IMR-90 (cell line): ENCODE measurements at regions not wholly inside any gene's neighbourhood (a gene's known extent, or its start where the extent isn't known, plus 50 kb on each side); places are given as distances from the start of the nearest gene placed in this dataset.

Source experiments
- ATAC-seq: fragments of 200-7000 bp; cut with Tn5 transposase; 2 replicates; pipeline ENCODE4 v1.9.1; 2020; ENCODE audit warnings: low read depth, mild to moderate bottlenecking, moderate library complexity
- BruUV-seq: library from RNA; stranded (reverse); fragments of 400-500 nt; replicated peaks from 2 replicates; lab custom pipeline; 2021; lab: Mats Ljungman, UMichigan
- CTCF ChIA-PET: fragments of 300-600 bp; formaldehyde crosslinking; extraction: SDS; loops from one replicate; lab custom pipeline; 2021; ENCODE audit warnings: antibody characterized with exemption; lab: Yijun Ruan, JAX
- POLR2A ChIA-PET: fragments of 300-600 bp; sonication (Branson Sonifier 250); formaldehyde crosslinking; loops from one replicate; lab custom pipeline; 2022; ENCODE audit warnings: antibody characterized with exemption; ENCODE audit not compliant: unreplicated experiment; lab: Charles Lee
- DNase-seq: peaks from one replicate; pipeline ENCODE4 v3.0.0; 2013
- H2AFZ ChIP-seq: replicated peaks from 2 replicates; pipeline ENCODE3; 2013; ENCODE audit warnings: low read length, mild to moderate bottlenecking; ENCODE audit not compliant: poor library complexity
- H2AK5ac ChIP-seq: 2 replicates; pipeline ENCODE4 v1.6.1; 2013; ENCODE audit warnings: low read depth, low read length, inconsistent platforms
- H2AK9ac ChIP-seq: replicated peaks from 2 replicates; pipeline ENCODE3; 2013; ENCODE audit warnings: mild to moderate bottlenecking, low read depth, low read length, moderate library complexity; ENCODE audit not compliant: poor library complexity
- H2BK120ac ChIP-seq: 2 replicates; pipeline ENCODE4 v1.6.1; 2013; ENCODE audit warnings: low read depth, low read length, inconsistent platforms
- H2BK15ac ChIP-seq: 3 replicates; pipeline ENCODE4 v1.6.1; 2013; ENCODE audit warnings: low read depth, low read length, inconsistent platforms
- H2BK20ac ChIP-seq: 2 replicates; pipeline ENCODE4 v1.6.1; 2013; ENCODE audit warnings: low read depth, mild to moderate bottlenecking, inconsistent platforms, low read length, moderate library complexity
- H2BK5ac ChIP-seq: 2 replicates; pipeline ENCODE4 v1.6.1; 2013; ENCODE audit warnings: mild to moderate bottlenecking, low read depth, low read length, inconsistent platforms; ENCODE audit not compliant: poor library complexity, severe bottlenecking
- H3K14ac ChIP-seq: replicated peaks from 2 replicates; pipeline ENCODE4 v1.6.1; 2013; ENCODE audit warnings: low read depth, low read length, inconsistent platforms
- H3K18ac ChIP-seq: 2 replicates; pipeline ENCODE4 v1.6.1; 2013; ENCODE audit warnings: low read depth, low read length, control low read depth
- H3K23ac ChIP-seq: 2 replicates; pipeline ENCODE4 v1.6.1; 2013; ENCODE audit warnings: low read depth, low read length, inconsistent platforms
- H3K27ac ChIP-seq: 2 replicates; pipeline ENCODE4 v1.5.1; 2013; ENCODE audit warnings: mild to moderate bottlenecking, control low read depth, low read length; ENCODE audit not compliant: insufficient read depth
- H3K27me3 ChIP-seq: 2 replicates; pipeline ENCODE4 v1.6.1; 2013; ENCODE audit warnings: low read length; ENCODE audit not compliant: control insufficient read depth, insufficient read depth
- H3K36me3 ChIP-seq: 2 replicates; pipeline ENCODE4 v1.6.1; 2013; ENCODE audit warnings: low read length, mixed read lengths; ENCODE audit not compliant: control insufficient read depth, insufficient read depth
- H3K4ac ChIP-seq: 2 replicates; pipeline ENCODE4 v1.6.1; 2013; ENCODE audit warnings: low read depth, low read length, inconsistent platforms
- H3K4me1 ChIP-seq: 2 replicates; pipeline ENCODE4 v1.6.1; 2013; ENCODE audit warnings: low read length, mixed read lengths; ENCODE audit not compliant: control insufficient read depth, insufficient read depth
- H3K4me2 ChIP-seq: 2 replicates; pipeline ENCODE4 v1.6.1; 2013; ENCODE audit warnings: low read depth, mild to moderate bottlenecking, control low read depth, low read length, moderate library complexity
- H3K4me3 ChIP-seq: 2 replicates; pipeline ENCODE4 v1.5.1; 2013; ENCODE audit warnings: low read depth, mild to moderate bottlenecking, control low read depth, low read length, moderate library complexity; ENCODE audit not compliant: insufficient read depth
- H3K56ac ChIP-seq: 2 replicates; pipeline ENCODE4 v1.6.1; 2013; ENCODE audit warnings: low read length, inconsistent platforms; ENCODE audit not compliant: insufficient read depth; ENCODE audit errors: extremely low read depth
- H3K79me1 ChIP-seq, 2 experiments: 2 replicates each; pipeline ENCODE4 v1.6.1; 2013; ENCODE audit warnings: low read length in 2 of 2, inconsistent platforms in 1 of 2, low read depth in 1 of 2
- H3K9ac ChIP-seq: 2 replicates; pipeline ENCODE4 v1.6.1; 2013; ENCODE audit warnings: low read depth, low read length, control low read depth
- H3K9me1 ChIP-seq: 2 replicates; pipeline ENCODE4 v1.6.1; 2013; ENCODE audit warnings: low read length, inconsistent platforms; ENCODE audit not compliant: insufficient read depth
- H3K9me3 ChIP-seq: 2 replicates; pipeline ENCODE4 v1.6.1; 2013; ENCODE audit warnings: low read length; ENCODE audit not compliant: control insufficient read depth, insufficient read depth
- H4K20me1 ChIP-seq: 2 replicates; pipeline ENCODE4 v1.6.1; 2013; ENCODE audit warnings: low read length, inconsistent platforms; ENCODE audit not compliant: insufficient read depth
- H4K5ac ChIP-seq: 2 replicates; pipeline ENCODE4 v1.6.1; 2013; ENCODE audit warnings: mild to moderate bottlenecking, low read depth, low read length, control low read depth
- H4K8ac ChIP-seq, 2 experiments: 2 replicates each; pipeline ENCODE4 v1.6.1; 2013; ENCODE audit warnings: low read depth in 2 of 2, low read length in 2 of 2, control low read depth in 1 of 2, inconsistent platforms in 1 of 2
- H4K91ac ChIP-seq: 2 replicates; pipeline ENCODE4 v1.6.1; 2013; ENCODE audit warnings: low read depth, low read length, inconsistent platforms; ENCODE audit not compliant: insufficient read depth
- BHLHE40 ChIP-seq: fragments of 150-350 bp; IDR thresholded peaks from 2 replicates; pipeline ENCODE4 v1.6.1; 2016; ENCODE audit warnings: mild to moderate bottlenecking, low read depth, low read length
- ELK1 ChIP-seq: fragments of 150-350 bp; IDR thresholded peaks from 2 replicates; pipeline ENCODE4 v1.6.1; 2016; ENCODE audit warnings: low read depth, mild to moderate bottlenecking, low read length, moderate library complexity, borderline replicate concordance
- WGBS, 2 experiments: methylation state at CpG; one replicate each; pipeline versions ENCODE4 v1.1.5 to v1.1.7; 2013; ENCODE audit warnings: missing lambda C conversion rate in 2 of 2; ENCODE audit not compliant: insufficient read length in 1 of 2; ENCODE audit errors: extremely low coverage in 2 of 2; 5-methylcytosine and 5-hydroxymethylcytosine counted together
- dilution Hi-C: fragments of 300-500 bp; cut with HindIII; formaldehyde crosslinking; loops from one replicate; pipeline ENCODE4 v1.14.3; 2018; ENCODE audit warnings: low sequenced_read_pairs; ENCODE audit not compliant: unreplicated experiment
- in situ Hi-C: fragments of 300-500 bp; cut with MboI; formaldehyde crosslinking; loops from 3 replicates; pipeline ENCODE4 v1.14.3; 2019; ENCODE audit warnings: low sequenced_read_pairs, inconsistent platforms, mixed read lengths
- intact Hi-C: fragments of 100-400 bp; cut with micrococcal nuclease; formaldehyde crosslinking; loops from 2 replicates; pipeline ENCODE4 v1.10.0; 2022

- no peak overlapping the region for H3K9ac ChIP-seq
- H2BK20ac ChIP-seq = no peak overlapping the region
- H3K27me3 ChIP-seq = no peaks in the 10 kb centered on the region
- no peak overlapping the region for H3K56ac ChIP-seq
- no peak overlapping the region for H3K4ac ChIP-seq
- dilution Hi-C loops = no loop called here
- no peak overlapping the region for H4K91ac ChIP-seq
- no peaks in the 10 kb centered on the region for H3K79me1 ChIP-seq
- H3K4me3 ChIP-seq = no peak overlapping the region
- no peak overlapping the region for H3K14ac ChIP-seq
- no CpG with 5 or more reads among the region's 2 CpGs for WGBS, 2 experiments
- intact Hi-C loops = no loop called here
- H3K4me1 ChIP-seq = no peaks in the 10 kb centered on the region
- no peak overlapping the region for H3K18ac ChIP-seq
- no peak overlapping the region for H3K23ac ChIP-seq
- H2AFZ ChIP-seq = no peak overlapping the region
- in situ Hi-C loops = no loop called here
- H3K9me3 ChIP-seq = no peaks in the 10 kb centered on the region
- H3K9me1 ChIP-seq = no peaks in the 10 kb centered on the region
- H2AK9ac ChIP-seq = no peak overlapping the region
- ChIA-PET POLR2A (no interaction called here), CTCF (interaction anchor here (0.6 kb wide), 1 partner anchor 77 kb away, joined by 3 read pairs; no protein-coding TSS in a partner anchor)
- H2BK15ac ChIP-seq = no peak overlapping the region
- no peak overlapping the region for H2AK5ac ChIP-seq
- H4K5ac ChIP-seq = no peak overlapping the region
- H3K36me3 ChIP-seq = no peaks in the 10 kb centered on the region
- DNase-seq (no peak), ATAC-seq (no peak)
- no peak overlapping the region for H3K27ac ChIP-seq
- H4K8ac ChIP-seq = no peak overlapping the region
- TF ChIP-seq BHLHE40 (no peak), ELK1 (no peak)
- no peak overlapping the region for H2BK5ac ChIP-seq
- no peak overlapping the region for H2BK120ac ChIP-seq
- H4K20me1 ChIP-seq = no peaks in the 10 kb centered on the region
- BruUV-seq = no TSS peak
- no peak overlapping the region for H3K4me2 ChIP-seq
Observed at GRCh38 chr14:57013987-57014386, 203.7 kb upstream of the OTX2 start.
